HCEC 1CT (cell line): ENCODE measurements at regions not wholly inside any gene's neighbourhood (a gene's known extent, or its start where the extent isn't known, plus 50 kb on each side); places are given as distances from the start of the nearest gene placed in this dataset.
"Not testable (repeated sequence)": the region's sequence is repeated elsewhere in the genome, so short reads cannot be mapped to it uniquely, and the experiment has no call there.

Experiments
- DNase-seq: peaks from one replicate; pipeline ENCODE4 v3.0.0-alpha.2; 2017

DNA sequence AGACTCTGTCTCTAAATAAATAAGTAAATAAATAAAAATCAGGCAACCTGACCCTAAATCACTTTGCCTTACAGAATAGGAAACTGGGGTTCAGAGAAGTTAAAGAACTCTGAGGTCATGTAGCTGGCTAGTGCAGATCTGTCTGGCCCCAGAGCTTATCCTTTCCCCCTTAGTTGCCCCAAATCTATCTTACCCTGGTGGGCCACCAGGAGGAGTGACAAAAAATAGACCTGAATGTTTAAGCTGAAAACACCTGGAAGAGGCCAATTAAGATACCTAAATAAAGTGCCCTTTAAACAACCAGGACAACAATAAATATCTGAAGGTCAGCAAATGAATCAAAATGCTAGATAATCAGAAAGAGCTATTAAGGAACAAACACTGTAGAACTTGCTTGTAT is 59.7 kb downstream of the TEX35 start:
- no peak for DNase-seq

DNA sequence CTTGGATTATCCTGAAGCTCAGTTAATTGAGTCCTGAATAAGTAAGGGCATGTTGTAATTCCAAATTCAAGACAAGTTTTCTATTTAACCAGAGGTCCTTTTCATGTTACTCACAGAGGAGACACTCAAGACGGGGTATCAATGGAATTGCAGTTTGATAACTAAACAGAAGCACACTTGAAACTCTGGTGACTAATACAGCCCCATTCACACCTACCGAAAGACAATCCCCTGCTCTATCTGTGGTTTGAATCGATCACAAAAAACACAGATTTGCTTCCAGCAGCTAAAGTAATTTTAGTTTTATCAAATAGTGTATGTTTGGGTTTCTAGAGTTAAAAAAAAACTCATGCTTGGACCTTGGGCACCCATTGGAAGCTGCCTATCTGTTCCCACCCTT is 60.4 kb downstream of the TEX35 start:
- no peak for DNase-seq

DNA sequence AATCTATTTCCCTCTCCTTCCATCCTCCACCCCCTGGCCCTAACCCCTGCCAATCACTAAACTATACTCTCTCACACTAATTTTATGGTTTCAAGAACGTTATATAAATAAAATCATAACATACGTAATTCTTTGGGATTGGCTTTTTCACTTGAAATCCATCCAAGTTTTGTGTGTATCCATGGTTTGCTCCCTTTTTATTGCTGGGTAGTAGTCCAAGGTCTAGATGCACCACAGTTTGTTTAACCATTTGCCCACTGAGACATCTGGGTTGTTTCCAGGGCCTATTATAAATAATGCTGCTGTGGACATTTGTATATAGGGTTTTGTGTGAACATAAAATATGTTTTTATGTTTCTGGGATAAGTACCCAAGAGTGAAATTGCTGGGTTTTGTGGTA is 61.4 kb downstream of the TEX35 start:
- DNase-seq = no peak

GRCh38 chr1:178575611-178576361 is 62.9 kb downstream of the TEX35 start:
- no peak for DNase-seq

DNA sequence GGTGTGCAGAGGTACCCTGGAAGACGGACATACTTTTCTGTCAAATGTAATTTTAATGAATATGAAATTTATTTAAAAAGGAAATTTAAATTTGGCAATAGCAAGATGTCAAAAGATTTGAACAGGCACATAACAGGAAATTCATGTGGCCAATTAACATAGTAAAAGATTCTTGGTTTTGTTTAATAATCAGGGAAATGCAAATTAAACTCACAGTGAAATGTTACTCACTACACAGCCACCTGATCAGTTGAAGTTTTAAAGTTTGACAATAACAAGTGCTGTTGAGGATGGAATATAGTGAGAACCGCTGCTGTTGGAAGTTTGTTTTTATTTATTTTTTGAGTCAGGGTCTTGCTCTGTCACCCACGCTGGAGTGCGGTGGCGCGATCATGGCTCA is 63.9 kb downstream of the TEX35 start:
- no peak for DNase-seq

DNA sequence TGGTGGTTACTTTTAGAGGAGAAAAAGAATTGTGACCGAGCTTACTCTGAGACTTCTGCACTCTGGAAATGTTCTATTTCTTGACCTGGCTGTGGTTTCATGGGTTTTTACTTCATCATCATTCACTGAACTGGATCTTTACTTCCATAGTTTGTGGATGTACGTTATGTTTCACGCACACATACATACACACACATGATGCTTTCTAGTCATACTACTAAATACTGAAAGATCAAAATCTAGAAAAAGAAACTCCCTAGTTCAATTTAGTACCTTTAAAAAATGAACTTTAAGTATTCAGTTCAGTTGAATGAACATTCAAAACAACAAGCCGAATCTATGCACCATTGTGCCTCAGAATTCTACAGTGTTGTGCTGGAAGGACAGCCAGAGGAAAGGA is 65.0 kb downstream of the TEX35 start:
- no peak for DNase-seq

GRCh38 chr1:178578541-178578940 is 65.6 kb downstream of the TEX35 start:
- DNase-seq = no peak

- no peak for DNase-seq
Measured at GRCh38 chr1:178579095-178579494, 66.2 kb downstream of the TEX35 start.

- DNase-seq = no peak
Measured at GRCh38 chr1:178579562-178579961, 66.7 kb downstream of the TEX35 start.

DNA sequence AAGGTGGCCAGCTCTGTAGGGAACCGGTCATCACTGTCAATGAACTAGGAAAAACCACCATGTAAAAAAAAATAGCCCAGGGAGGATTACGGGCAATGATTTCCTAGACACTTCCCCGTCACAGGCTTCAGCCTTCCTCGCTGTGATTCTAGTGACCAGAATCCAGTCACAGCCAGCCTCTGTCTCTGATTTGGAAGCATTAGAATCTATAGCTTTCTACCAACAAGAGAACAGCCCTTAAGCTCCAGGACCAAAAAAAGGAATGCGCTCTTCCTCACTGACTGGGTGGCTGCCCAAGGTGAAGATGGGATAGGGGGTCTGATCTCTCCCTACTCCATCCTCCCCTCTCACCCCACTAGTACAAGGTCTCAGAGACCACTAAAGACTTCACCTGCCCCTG is 67.2 kb downstream of the TEX35 start:
- DNase-seq = no peak

DNA sequence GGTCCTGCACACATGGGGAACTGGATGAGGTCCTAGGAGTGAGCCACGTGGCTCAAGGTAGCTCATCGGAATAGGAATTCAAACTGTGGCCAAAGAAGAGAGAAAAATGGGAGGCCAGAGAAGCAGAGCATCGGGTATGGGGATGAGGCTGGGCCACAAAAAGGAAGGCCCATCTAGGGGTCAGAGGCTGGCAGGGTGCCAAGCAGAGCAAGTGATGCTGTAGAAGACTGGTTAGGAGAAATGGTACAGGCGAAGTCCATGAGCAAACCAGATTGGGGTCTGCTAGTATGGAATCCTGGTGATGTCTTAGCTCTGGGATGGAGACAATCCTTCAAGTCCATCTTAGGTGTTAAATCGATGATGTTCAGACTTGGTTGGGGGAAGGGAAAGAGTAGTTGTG is 68.0 kb downstream of the TEX35 start:
- DNase-seq = no peak

- DNase-seq = no peak
Measured at GRCh38 chr1:178581351-178582303, 68.7 kb downstream of the TEX35 start.

DNA sequence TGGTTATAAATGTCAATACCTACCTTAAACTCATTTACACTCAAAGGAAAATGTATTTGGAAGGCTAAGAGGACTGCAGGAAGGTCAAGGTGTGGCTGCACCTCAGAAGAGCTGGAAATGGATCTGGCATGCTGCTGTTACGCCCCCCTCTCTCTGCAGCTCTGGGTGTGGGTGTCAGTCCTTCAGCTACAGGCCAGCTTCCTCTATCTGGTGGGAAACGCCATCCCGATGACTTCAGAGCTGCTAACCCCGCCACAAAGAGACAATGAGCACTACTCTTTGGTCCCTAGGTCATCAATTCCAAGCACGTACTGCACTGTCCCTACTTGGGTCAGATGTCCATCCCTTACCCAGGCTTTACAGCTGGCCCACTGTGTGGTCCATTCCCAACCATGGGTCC is 74.2 kb downstream of the TEX35 start:
- DNase-seq = no peak

DNA sequence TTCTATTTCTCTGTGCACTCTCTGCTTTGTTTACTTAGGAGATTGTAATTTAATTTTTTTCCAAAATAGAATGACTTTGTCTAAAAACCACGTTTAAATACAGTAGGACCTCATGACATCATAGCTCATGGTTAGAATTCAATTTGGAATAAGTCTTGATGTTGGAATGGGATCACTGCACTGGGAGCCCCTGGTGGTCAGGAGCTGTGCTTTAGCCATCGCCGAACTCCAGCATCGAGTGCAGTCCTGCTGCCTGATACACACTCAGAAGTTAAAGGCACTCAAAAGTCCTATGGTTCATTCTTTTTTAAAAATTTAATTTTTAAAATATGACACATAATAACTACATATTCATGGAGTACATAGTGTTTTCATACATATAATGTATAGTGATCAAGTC is 75.1 kb downstream of the TEX35 start:
- no peak for DNase-seq

DNA sequence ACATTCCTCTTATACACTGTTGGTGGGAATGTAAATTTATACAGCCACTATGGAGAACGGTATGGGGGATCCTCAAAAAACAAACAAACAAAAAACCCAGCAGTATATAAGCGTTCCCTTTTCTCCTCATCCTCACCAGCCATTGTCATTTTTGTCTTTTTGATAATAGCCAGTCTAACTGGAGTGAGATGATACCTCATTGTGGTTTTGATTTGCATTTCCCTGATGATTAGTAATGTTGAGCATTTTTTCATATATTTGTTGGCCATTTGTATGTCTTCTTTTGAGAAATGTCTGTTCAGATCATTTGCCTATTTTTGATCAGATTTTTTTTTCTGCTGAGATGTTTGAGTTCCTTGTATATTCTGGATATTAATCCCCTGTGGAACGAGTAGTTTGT is 76.1 kb downstream of the TEX35 start:
- DNase-seq = not testable (repeated sequence)

DNA sequence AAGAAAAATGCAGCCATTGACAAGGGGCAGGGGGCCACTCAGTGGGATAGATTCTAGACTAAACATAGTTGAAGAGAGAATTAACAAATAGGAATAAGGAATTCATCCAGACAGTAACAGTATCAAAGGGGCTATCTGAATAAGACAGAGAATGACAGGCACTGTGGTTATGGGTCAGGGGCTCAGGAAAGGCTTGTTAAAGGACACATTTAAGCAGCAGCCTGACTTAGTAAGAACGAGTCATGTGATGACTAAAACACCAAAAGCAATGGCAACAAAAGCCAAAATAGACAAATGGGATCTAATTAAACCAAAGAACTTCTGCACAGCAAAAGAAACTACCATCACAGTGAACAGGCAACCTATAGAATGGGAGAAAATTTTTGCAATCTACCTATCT is 78.9 kb downstream of the TEX35 start:
- not testable (repeated sequence) for DNase-seq

DNA sequence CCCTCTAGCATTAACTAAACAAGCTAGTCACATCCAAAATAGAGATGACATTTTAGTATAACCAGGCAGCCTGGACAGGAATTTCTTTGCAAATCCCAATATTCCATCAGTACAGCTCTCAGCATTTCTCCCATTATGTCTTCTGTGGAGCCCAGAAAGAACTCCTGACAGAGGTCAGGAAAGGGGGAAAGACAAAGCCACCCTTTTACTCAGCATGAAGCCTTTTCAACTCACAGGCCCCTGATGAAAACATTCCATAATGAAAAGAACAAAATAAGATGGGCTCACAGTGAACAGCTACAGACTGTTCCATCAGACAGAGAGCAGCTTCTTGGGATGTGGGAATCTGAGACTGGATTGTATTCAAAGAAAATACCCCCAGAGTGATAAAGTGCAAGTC is 80.6 kb downstream of the TEX35 start:
- no peak for DNase-seq

DNA sequence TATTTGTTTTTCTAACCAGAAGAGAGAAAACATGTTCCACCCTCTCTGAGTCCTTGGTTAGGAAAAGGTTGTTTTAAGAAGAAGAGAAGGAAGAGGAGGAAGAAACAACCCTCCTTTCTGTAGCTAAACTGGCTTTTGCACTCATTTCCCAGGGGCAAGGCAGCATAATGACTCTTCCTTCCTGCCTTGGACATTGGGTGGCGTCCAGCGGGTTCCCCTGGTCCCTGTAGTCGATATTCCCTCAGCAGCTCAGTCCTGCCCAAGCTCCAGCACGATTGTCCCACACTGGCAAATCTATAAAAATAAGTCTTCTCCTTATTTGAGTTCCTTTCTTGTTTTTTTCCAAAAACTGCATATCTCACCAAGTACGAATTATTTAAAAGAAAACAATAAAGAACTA is 81.2 kb downstream of the TEX35 start:
- DNase-seq = no peak

DNA sequence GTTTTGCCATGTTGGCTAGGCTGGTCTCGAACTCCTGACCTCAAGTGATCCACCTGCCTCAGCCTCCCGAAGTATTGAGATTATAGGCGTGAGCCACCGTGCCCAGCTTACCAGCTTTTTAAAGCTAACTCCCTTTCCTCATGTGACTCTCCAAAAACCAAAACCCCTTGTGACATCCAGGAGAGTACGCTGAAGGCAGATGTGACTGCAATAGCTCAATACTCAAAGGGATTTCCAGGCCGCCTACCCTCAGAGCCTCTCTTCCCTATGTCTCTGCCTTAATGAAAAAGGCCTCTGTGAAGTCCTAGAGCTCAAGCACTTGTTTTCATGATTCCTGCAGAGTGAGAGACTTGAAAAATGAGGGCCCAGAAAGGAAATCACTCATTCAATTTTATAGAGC is 82.6 kb downstream of the TEX35 start:
- no peak for DNase-seq

DNA sequence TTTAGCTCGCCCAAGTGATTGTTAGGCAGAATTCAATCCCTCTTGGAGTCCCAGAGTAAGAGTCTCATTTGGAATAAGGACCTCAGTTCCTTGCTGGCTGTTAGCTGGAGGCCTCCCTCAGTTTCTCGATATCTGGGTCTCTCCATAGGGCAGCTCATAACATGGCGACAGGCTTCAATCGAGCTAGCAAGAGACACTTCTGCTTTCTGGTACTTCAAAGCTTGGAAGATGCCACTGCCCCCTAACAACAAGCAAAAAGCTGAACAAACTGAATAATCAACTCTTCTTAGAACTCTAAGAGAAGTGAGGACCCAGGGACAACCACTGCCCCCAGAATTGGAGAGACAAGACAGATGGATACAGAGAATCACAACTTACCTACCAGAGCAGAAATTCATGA is 86.2 kb downstream of the TEX35 start:
- no peak for DNase-seq

- no peak for DNase-seq
Measured at GRCh38 chr1:178599745-178600144, 86.8 kb downstream of the TEX35 start.

DNA sequence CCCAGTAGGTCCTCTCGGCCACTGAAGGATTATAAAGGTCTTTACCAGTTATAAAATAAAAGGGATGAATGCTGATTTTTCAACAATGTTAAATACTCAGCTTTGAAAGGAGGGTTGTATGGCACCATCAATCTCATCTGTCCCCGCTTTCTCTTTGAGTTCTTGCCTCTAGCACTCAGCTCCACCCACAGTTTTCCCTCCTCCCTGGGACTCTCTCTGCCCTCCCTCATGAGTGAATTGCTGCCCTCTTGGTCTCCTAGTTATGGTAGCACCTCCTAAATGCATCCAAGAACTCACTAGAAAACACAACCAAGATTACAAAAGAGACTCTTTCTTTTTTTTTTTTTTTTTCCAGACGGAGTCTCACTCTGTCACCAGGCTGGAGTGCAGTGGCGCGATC is 91.0 kb downstream of the TEX35 start:
- DNase-seq = no peak

DNA sequence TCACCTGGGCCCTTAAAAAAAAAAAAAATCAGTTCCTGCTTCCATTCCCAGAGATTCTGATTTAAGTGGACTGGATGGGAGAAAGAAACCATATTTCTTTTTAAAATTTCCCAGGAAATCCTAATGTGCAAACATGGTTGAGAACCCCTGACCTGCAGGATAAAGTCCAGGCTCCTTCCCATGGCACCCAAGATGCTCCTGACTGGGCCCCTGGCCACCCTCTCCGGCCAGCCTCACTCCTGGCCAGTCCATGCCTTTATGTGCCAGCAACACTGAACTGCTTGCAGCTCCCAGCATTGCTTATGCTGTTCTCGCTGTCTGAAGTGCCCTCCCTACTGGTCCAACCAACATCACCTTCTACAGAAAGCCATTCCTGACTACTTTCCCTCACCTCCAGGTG is 93.9 kb downstream of the TEX35 start:
- DNase-seq = no peak

- DNase-seq = peak; percentile 8
Measured at GRCh38 chr1:178607718-178608408, 95.0 kb downstream of the TEX35 start.
